HG02678 (cell line): ENCODE measurements at regions not wholly inside any gene's neighbourhood (a gene's known extent, or its start where the extent isn't known, plus 50 kb on each side); places are given as distances from the start of the nearest gene placed in this dataset.

Experiments
- ATAC-seq: cut with Tn5 transposase; IDR thresholded peaks from one replicate; pipeline ENCODE4 v1.9.1; 2021; ENCODE audit warnings: mild to moderate bottlenecking, moderate library complexity; ENCODE audit not compliant: unreplicated experiment

GRCh38 chr2:200013906-200014305 lies 58.5 kb downstream of the MAIP1 start:
- no peak for ATAC-seq

- peak; percentile 88 for ATAC-seq
These were observed 66.2 kb downstream of the MAIP1 start for GRCh38 chr2:200021449-200022114.

- ATAC-seq: no peak
These were observed 67.1 kb downstream of the MAIP1 start for GRCh38 chr2:200022511-200022910.

- ATAC-seq: no peak
These were observed 68.2 kb downstream of the MAIP1 start for GRCh38 chr2:200023570-200023969.

GRCh38 chr2:200025717-200026116 lies 70.3 kb downstream of the MAIP1 start:
- no peak for ATAC-seq

- ATAC-seq: no peak
These were observed 71.2 kb downstream of the MAIP1 start for GRCh38 chr2:200026332-200027230.

- ATAC-seq: no peak
These were observed 73.6 kb downstream of the MAIP1 start for GRCh38 chr2:200028998-200029397.

- no peak for ATAC-seq
These were observed 77.5 kb downstream of the MAIP1 start for GRCh38 chr2:200032895-200033294.

GRCh38 chr2:200033929-200034328 lies 78.5 kb downstream of the MAIP1 start:
- ATAC-seq: no peak

GRCh38 chr2:200034816-200035215 lies 79.4 kb downstream of the MAIP1 start:
- ATAC-seq: no peak

- no peak for ATAC-seq
These were observed 84.6 kb downstream of the MAIP1 start for GRCh38 chr2:200039724-200040650.

GRCh38 chr2:200040831-200041230 lies 85.4 kb downstream of the MAIP1 start:
- no peak for ATAC-seq

GRCh38 chr2:200041639-200042038 lies 86.3 kb downstream of the MAIP1 start:
- no peak for ATAC-seq

GRCh38 chr2:200042102-200042735 lies 86.8 kb downstream of the MAIP1 start:
- ATAC-seq: no peak

GRCh38 chr2:200042944-200043343 lies 87.6 kb downstream of the MAIP1 start:
- no peak for ATAC-seq

- no peak for ATAC-seq
These were observed 89.1 kb downstream of the MAIP1 start for GRCh38 chr2:200044453-200044852.

GRCh38 chr2:200048421-200048820 lies 93.0 kb downstream of the MAIP1 start:
- no peak for ATAC-seq

GRCh38 chr2:200049086-200049485 lies 93.7 kb downstream of the MAIP1 start:
- no peak for ATAC-seq

GRCh38 chr2:200050921-200051610 lies 95.7 kb downstream of the MAIP1 start:
- ATAC-seq: no peak

- no peak for ATAC-seq
These were observed 96.2 kb downstream of the MAIP1 start for GRCh38 chr2:200051611-200051945.
